Mucosa of descending colon (tissue), 3 donors: ENCODE measurements at regions not wholly inside any gene's neighbourhood (a gene's known extent, or its start where the extent isn't known, plus 50 kb on each side); places are given as distances from the start of the nearest gene placed in this dataset.

Source experiments
- ATAC-seq: fragments of 200-7000 bp; cut with Tn5 transposase; one replicate; pipeline ENCODE4 v1.9.1; 2020; ENCODE audit warnings: mild to moderate bottlenecking, moderate library complexity
- DNase-seq, 3 donors: peaks; one replicate each; pipeline ENCODE4 v3.0.0-alpha.2; 2020
- H3K36me3 ChIP-seq: fragments of 200-600 bp; one replicate; pipeline ENCODE4 v1.8.0; 2021; ENCODE audit warnings: low read depth, mild to moderate bottlenecking
- H3K4me1 ChIP-seq: fragments of 200-600 bp; one replicate; pipeline ENCODE4 v1.8.0; 2021; ENCODE audit warnings: low read depth, mild to moderate bottlenecking
- H3K4me3 ChIP-seq: fragments of 200-600 bp; one replicate; pipeline ENCODE4 v1.8.0; 2021; ENCODE audit warnings: mild to moderate bottlenecking
- H3K9me3 ChIP-seq: fragments of 200-600 bp; one replicate; pipeline ENCODE4 v1.8.0; 2021; ENCODE audit warnings: mild to moderate bottlenecking
- intact Hi-C, 2 donors: fragments of 100-400 bp; cut with DNase I in 1 of 2; cut with micrococcal nuclease in 1 of 2; formaldehyde crosslinking; loops; one replicate each; pipeline versions ENCODE4 v1.11.0 to v1.11.1; 2022; cut with DNase I, micrococcal nuclease
- TF ChIP-seq, protein P1 (sequence below): fragments of 200-600 bp; IDR thresholded peaks from one replicate; pipeline ENCODE4 v1.8.0; 2022; ENCODE audit warnings: antibody characterized with exemption, mild to moderate bottlenecking
- donor health status: DM: no; HTN: no; CAD: no; lungs with moderate emphysema.
- donor health status: DM: no; HTN: no; CAD: no.
- donor health status: DM: no; HTN: yes; CAD: no.

DNA sequence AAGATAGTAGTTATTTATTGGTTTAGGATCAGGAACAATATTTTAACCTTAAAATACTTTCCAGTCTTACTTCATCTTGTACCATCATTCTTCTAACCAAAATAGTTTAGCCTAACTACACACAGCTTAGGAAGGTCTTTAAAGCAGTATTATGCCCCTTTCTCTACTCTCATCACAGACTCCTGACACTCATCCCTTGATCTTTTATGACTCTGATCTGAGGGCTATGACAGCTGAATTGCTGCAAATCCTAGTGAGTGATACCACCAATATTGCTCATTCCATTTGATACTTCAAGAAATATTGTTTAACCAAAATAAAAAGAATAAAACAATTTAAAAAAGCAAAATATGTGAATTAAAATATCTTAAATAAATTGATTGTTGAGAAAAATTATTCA, 746.6 kb upstream of the ACO1 start:
- Histone ChIP-seq H3K4me3 (no peak overlapping the region), H3K4me1 (no peaks in the 10 kb centered on the region), H3K9me3 (no peaks in the 10 kb centered on the region), H3K36me3 (no peaks in the 10 kb centered on the region)
- TF ChIP-seq, protein P1, sequence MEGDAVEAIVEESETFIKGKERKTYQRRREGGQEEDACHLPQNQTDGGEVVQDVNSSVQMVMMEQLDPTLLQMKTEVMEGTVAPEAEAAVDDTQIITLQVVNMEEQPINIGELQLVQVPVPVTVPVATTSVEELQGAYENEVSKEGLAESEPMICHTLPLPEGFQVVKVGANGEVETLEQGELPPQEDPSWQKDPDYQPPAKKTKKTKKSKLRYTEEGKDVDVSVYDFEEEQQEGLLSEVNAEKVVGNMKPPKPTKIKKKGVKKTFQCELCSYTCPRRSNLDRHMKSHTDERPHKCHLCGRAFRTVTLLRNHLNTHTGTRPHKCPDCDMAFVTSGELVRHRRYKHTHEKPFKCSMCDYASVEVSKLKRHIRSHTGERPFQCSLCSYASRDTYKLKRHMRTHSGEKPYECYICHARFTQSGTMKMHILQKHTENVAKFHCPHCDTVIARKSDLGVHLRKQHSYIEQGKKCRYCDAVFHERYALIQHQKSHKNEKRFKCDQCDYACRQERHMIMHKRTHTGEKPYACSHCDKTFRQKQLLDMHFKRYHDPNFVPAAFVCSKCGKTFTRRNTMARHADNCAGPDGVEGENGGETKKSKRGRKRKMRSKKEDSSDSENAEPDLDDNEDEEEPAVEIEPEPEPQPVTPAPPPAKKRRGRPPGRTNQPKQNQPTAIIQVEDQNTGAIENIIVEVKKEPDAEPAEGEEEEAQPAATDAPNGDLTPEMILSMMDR = no peak
- DNase-seq (no peak), ATAC-seq (no peak)
- intact Hi-C loops = no loop called here

DNA sequence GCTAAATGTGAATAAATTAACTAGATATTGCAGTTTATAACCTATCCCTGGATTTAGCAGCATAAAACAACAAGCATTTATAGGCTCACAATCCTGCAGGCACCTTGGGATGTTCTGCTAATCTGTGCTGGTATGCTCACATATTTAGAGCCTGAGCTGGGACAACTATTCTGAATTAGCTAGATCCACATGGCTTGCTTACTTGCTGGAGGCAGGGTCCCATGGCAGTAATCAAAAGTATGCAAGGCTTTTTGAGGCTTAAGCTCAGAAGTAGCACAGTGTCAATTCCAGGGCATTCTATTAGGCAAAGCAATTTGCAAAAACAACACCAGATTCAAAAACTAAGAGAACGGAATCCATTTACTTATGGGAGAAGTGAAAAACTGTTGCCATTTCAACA, 745.0 kb upstream of the ACO1 start:
- Histone ChIP-seq H3K36me3 (no peaks in the 10 kb centered on the region), H3K4me1 (no peaks in the 10 kb centered on the region), H3K9me3 (no peaks in the 10 kb centered on the region), H3K4me3 (no peak overlapping the region)
- intact Hi-C loops = no loop called here
- no peak for ATAC-seq
- TF ChIP-seq, protein P1 = no peak
- no peak for DNase-seq

DNA sequence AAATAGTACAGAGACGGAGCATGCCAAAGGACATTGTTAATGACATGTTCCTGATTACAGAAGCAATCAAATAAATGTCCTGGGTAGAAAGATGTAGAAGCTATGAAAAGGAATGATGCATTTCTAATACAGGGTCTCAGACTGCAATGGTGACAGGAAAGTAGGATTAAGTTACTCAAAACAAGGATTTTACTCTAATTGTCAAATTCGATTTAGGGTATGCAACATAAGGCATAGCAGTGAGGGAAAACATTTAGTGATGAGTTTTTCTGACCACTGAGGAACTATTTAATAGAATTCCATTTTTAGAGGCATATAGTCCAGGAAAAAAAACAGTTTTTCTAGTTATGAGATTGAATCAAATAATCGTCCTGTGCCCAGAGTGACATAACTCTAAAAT, 715.1 kb upstream of the ACO1 start:
- intact Hi-C loops = no loop called here
- no peaks in the 10 kb centered on the region for H3K4me1 ChIP-seq
- TF ChIP-seq, protein P1 = no peak
- ATAC-seq (no peak), DNase-seq (no peak)
- no peaks in the 10 kb centered on the region for H3K36me3 ChIP-seq
- H3K4me3 ChIP-seq = no peak overlapping the region
- no peaks in the 10 kb centered on the region for H3K9me3 ChIP-seq

DNA sequence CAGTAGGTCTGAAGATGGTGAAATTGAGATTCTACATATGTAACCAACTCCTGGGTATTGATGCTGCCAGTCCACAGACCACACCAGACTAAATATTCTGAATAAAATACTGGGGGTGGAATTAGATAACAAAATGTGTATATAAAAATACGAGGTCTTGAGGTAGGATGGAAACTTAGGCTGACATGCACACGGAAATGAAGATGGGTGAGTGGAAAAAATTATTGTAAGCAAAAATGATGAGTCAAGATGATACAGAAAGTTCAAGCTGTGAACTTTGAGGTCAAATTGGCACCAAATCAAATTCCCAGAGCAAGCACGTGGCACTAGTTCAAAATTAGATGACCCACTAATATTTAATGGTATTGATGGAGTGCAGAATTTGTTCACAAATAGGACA, 713.4 kb upstream of the ACO1 start:
- TF ChIP-seq, protein P1 = no peak
- no peaks in the 10 kb centered on the region for H3K4me1 ChIP-seq
- no peaks in the 10 kb centered on the region for H3K9me3 ChIP-seq
- H3K4me3 ChIP-seq = no peak overlapping the region
- intact Hi-C loops = no loop called here
- ATAC-seq (no peak), DNase-seq (no peak)
- no peaks in the 10 kb centered on the region for H3K36me3 ChIP-seq

DNA sequence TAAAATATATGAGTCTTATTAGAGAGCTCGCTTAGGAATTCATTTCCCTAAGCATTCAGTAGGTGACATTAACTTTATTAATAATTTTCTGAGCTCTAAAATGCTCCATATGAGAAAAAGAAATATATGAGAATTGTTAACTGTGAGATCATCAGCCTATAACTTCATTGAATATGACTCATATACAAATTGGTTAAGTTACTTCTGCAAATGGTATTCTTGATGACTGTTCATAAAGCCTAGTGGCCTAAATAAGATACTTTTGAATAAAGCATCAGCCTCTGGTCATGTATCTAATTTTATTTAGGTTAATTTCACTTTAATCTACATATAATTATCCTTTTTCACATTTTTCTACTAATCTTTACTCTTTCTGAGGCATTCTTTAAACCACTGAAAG, 710.2 kb upstream of the ACO1 start:
- H3K4me3 ChIP-seq = no peak overlapping the region
- ATAC-seq = no peak
- no peaks in the 10 kb centered on the region for H3K4me1 ChIP-seq
- TF ChIP-seq, protein P1 = no peak
- no peaks in the 10 kb centered on the region for H3K9me3 ChIP-seq
- DNase-seq = no peak
- intact Hi-C loops = no loop called here
- H3K36me3 ChIP-seq = no peaks in the 10 kb centered on the region

DNA sequence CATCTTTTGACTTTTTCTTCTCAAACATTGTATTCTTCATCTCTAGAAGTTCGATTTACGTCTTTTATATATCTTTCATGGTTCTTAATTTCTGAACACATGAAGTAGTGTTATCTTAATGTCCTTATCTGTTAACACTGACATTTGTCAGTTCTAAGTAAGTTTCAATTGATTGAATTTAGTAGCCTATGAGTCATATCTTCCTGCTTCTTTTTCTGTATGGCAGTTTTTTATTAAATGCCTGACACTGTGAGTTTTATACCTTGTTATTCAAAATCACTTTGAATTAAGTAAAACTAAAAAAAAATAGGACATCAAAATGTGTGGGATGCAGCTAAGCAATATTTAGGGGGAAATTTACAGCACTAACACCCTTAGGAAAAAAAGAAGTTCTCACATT, 707.0 kb upstream of the ACO1 start:
- Histone ChIP-seq H3K36me3 (no peaks in the 10 kb centered on the region), H3K9me3 (no peaks in the 10 kb centered on the region), H3K4me3 (no peak overlapping the region), H3K4me1 (no peaks in the 10 kb centered on the region)
- DNase-seq = no peak
- TF ChIP-seq, protein P1 = no peak
- intact Hi-C loops = no loop called here
- no peak for ATAC-seq
